HepG2 (cell line): ENCODE measurements at regions not wholly inside any gene's neighbourhood (a gene's known extent, or its start where the extent isn't known, plus 50 kb on each side); places are given as distances from the start of the nearest gene placed in this dataset.

ENCODE experiments used
- BORCS8-MEF2B ChIP-seq: sonication (generic); formaldehyde crosslinking; IDR thresholded peaks from 2 replicates; pipeline ENCODE4 v1.8.0; 2022; ENCODE audit warnings: mild to moderate bottlenecking, missing genetic modification reagents
- ELF1 ChIP-seq: sonication (generic); formaldehyde crosslinking; IDR thresholded peaks from 2 replicates; pipeline ENCODE4 v1.4.0; 2020; ENCODE audit warnings: missing genetic modification reagents
- ESRRA ChIP-seq: sonication (generic); formaldehyde crosslinking; IDR thresholded peaks from 2 replicates; pipeline ENCODE4 v1.5.1; 2020; ENCODE audit warnings: mild to moderate bottlenecking, low read depth, missing genetic modification reagents
- FOSL2 ChIP-seq: sonication (generic); formaldehyde crosslinking; IDR thresholded peaks from 2 replicates; pipeline ENCODE4 v1.4.0; 2020; ENCODE audit warnings: missing genetic modification reagents
- KDM3A ChIP-seq: IDR thresholded peaks from 2 replicates; pipeline ENCODE4 v1.6.1; 2018; ENCODE audit warnings: low read depth, missing compliant biosample characterization
- KDM5A ChIP-seq: fragments of 200-600 bp; sonication (generic); IDR thresholded peaks from 2 replicates; pipeline ENCODE4 v1.7.0; 2018; ENCODE audit warnings: antibody characterized with exemption, mild to moderate bottlenecking, low read length, borderline replicate concordance
- MATR3 ChIP-seq: sonication (generic); formaldehyde crosslinking; IDR thresholded peaks from 2 replicates; pipeline ENCODE4 v1.4.0; 2020; ENCODE audit warnings: missing genetic modification reagents
- NFATC3 ChIP-seq: sonication (generic); formaldehyde crosslinking; IDR thresholded peaks from 2 replicates; pipeline ENCODE4 v1.5.1; 2020; ENCODE audit warnings: mild to moderate bottlenecking, missing genetic modification reagents
- PITX1 ChIP-seq: sonication (generic); formaldehyde crosslinking; IDR thresholded peaks from 2 replicates; pipeline ENCODE4 v1.5.1; 2020; ENCODE audit warnings: mild to moderate bottlenecking, missing genetic modification reagents
- POGZ ChIP-seq: sonication (generic); formaldehyde crosslinking; IDR thresholded peaks from 2 replicates; pipeline ENCODE4 v1.4.0; 2020; ENCODE audit warnings: mild to moderate bottlenecking, missing genetic modification reagents
- SALL1 ChIP-seq: sonication (generic); formaldehyde crosslinking; IDR thresholded peaks from 2 replicates; pipeline ENCODE4 v1.8.0; 2022; ENCODE audit warnings: mild to moderate bottlenecking, missing genetic modification reagents
- SNAI1 ChIP-seq: sonication (generic); formaldehyde crosslinking; IDR thresholded peaks from 2 replicates; pipeline ENCODE4 v1.5.0; 2020; ENCODE audit warnings: mild to moderate bottlenecking, missing genetic modification reagents, borderline replicate concordance
- YY1 ChIP-seq: IDR thresholded peaks from 2 replicates; pipeline ENCODE4 v1.6.1; 2011; ENCODE audit warnings: low read length, low read depth, moderate library complexity, mild to moderate bottlenecking; ENCODE audit not compliant: insufficient read depth, insufficient replicate concordance
- ZFP62 ChIP-seq: sonication (generic); formaldehyde crosslinking; IDR thresholded peaks from 2 replicates; pipeline ENCODE4 v1.4.0; 2020; ENCODE audit warnings: missing genetic modification reagents
- ZNF253 ChIP-seq: sonication (generic); formaldehyde crosslinking; IDR thresholded peaks from 2 replicates; pipeline ENCODE4 v1.8.0; 2022; ENCODE audit warnings: mild to moderate bottlenecking, missing genetic modification reagents, borderline replicate concordance
- ZNF263 ChIP-seq: sonication (generic); formaldehyde crosslinking; IDR thresholded peaks from 2 replicates; pipeline ENCODE4 v1.4.0; 2020; ENCODE audit warnings: missing genetic modification reagents
- ZNF768 ChIP-seq: sonication (generic); formaldehyde crosslinking; IDR thresholded peaks from 2 replicates; pipeline ENCODE4 v1.4.0; 2020; ENCODE audit warnings: missing genetic modification reagents
- ZNF788 ChIP-seq: sonication (generic); formaldehyde crosslinking; IDR thresholded peaks from 2 replicates; pipeline ENCODE4 v1.5.0; 2020; ENCODE audit warnings: mild to moderate bottlenecking, missing genetic modification reagents, borderline replicate concordance
- ZNF816 ChIP-seq: sonication (generic); formaldehyde crosslinking; IDR thresholded peaks from 2 replicates; pipeline ENCODE4 v1.8.0; 2022; ENCODE audit warnings: missing genetic modification reagents, mild to moderate bottlenecking, borderline replicate concordance
- ZNF83 ChIP-seq: sonication (generic); formaldehyde crosslinking; IDR thresholded peaks from 2 replicates; pipeline ENCODE4 v1.4.0; 2020; ENCODE audit warnings: missing genetic modification reagents, mild to moderate bottlenecking, borderline replicate concordance
- ZNF891 ChIP-seq: sonication (generic); formaldehyde crosslinking; IDR thresholded peaks from 2 replicates; pipeline ENCODE4 v1.5.0; 2020; ENCODE audit warnings: mild to moderate bottlenecking, missing genetic modification reagents
- ZSCAN21 ChIP-seq: sonication (generic); formaldehyde crosslinking; IDR thresholded peaks from 2 replicates; pipeline ENCODE4 v1.8.0; 2022; ENCODE audit warnings: mild to moderate bottlenecking, missing genetic modification reagents, moderate library complexity, borderline replicate concordance
- TF ChIP-seq, protein P1 (sequence below): IDR thresholded peaks from 2 replicates; pipeline ENCODE4 v1.6.1; 2016
- TF ChIP-seq, protein P2 (sequence below): sonication (generic); formaldehyde crosslinking; IDR thresholded peaks from 2 replicates; pipeline ENCODE4 v1.9.0; 2022; ENCODE audit warnings: missing genetic modification reagents, mild to moderate bottlenecking, borderline replicate concordance
- TF ChIP-seq, protein P3 (sequence below): sonication (generic); formaldehyde crosslinking; IDR thresholded peaks from 2 replicates; pipeline ENCODE4 v1.5.0; 2020; ENCODE audit warnings: mild to moderate bottlenecking, missing genetic modification reagents, moderate library complexity
- TF ChIP-seq, protein P4 (sequence below): IDR thresholded peaks from 2 replicates; pipeline ENCODE4 v1.6.1; 2012; ENCODE audit warnings: inconsistent platforms

DNA sequence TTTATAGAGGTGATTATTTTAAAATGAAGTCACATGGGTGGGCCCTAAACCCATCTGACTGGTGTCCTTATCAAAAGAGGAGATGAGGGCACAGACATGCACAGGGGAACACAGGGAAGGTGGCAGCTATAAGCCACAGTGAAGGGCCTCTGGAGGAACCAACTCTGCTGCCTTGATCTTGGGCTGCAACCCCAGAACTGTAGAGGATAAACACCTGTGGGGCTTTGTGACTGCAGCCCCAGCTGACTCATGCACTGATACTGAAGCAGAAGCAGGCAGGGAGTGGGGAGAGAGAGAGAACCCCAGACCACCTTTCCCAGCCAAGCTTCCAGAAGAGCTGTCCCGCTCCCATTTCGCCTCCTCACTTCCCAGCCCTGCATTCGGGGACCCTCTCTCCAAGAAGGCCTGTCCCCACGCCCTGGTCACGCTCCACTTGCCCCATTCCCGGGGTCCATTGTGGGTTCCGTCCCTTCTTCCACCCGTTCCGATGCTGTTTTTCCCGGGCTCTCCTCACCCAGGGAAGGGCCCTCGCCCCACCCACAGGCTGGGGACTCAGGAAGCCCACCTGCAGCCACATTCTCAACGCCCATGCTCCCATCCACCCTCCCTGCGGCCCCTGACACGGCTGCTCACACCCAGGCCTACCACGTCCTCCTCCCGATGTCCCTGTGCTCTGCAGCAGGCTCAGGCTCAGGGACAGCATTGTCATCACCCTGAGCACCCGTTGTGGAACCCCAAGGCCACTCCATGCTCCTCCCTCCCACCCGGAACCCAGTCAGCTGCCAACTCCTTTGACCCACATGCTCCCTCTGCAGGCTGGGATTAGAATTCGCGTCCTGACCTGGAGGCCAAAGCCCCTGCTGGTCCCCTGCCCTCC, 90.8 kb upstream of the SHANK2 start (continued):
- 0 out of 2 replicates have a peak, but pooled peaks have one; percentile 33 for TF ChIP-seq KDM3A (CRISPR knock-in tag)
- TF ChIP-seq SNAI1 (CRISPR knock-in tag) = no peak
- peak; percentile 13; the same call in 1 of the 2 replicates for TF ChIP-seq ZNF768 (CRISPR knock-in tag)
- TF ChIP-seq ESRRA (CRISPR knock-in tag) = no peak
- no peak for TF ChIP-seq ZFP62 (CRISPR knock-in tag)
- TF ChIP-seq, protein P1, sequence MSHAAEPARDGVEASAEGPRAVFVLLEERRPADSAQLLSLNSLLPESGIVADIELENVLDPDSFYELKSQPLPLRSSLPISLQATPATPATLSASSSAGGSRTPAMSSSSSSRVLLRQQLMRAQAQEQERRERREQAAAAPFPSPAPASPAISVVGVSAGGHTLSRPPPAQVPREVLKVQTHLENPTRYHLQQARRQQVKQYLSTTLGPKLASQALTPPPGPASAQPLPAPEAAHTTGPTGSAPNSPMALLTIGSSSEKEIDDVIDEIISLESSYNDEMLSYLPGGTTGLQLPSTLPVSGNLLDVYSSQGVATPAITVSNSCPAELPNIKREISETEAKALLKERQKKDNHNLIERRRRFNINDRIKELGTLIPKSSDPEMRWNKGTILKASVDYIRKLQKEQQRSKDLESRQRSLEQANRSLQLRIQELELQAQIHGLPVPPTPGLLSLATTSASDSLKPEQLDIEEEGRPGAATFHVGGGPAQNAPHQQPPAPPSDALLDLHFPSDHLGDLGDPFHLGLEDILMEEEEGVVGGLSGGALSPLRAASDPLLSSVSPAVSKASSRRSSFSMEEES = 0 out of 2 replicates have a peak, but pooled peaks have one; percentile 34
- no peak for TF ChIP-seq ZNF253 (CRISPR knock-in tag)
- TF ChIP-seq, protein P2, sequence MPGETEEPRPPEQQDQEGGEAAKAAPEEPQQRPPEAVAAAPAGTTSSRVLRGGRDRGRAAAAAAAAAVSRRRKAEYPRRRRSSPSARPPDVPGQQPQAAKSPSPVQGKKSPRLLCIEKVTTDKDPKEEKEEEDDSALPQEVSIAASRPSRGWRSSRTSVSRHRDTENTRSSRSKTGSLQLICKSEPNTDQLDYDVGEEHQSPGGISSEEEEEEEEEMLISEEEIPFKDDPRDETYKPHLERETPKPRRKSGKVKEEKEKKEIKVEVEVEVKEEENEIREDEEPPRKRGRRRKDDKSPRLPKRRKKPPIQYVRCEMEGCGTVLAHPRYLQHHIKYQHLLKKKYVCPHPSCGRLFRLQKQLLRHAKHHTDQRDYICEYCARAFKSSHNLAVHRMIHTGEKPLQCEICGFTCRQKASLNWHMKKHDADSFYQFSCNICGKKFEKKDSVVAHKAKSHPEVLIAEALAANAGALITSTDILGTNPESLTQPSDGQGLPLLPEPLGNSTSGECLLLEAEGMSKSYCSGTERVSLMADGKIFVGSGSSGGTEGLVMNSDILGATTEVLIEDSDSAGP (CRISPR knock-in tag) = peak; percentile 47; the same call in 1 of the 2 replicates
- TF ChIP-seq PITX1 = peak; percentile 60; the same call in 1 of the 2 replicates
- no peak for TF ChIP-seq ZNF83 (CRISPR knock-in tag)
- TF ChIP-seq, protein P3, sequence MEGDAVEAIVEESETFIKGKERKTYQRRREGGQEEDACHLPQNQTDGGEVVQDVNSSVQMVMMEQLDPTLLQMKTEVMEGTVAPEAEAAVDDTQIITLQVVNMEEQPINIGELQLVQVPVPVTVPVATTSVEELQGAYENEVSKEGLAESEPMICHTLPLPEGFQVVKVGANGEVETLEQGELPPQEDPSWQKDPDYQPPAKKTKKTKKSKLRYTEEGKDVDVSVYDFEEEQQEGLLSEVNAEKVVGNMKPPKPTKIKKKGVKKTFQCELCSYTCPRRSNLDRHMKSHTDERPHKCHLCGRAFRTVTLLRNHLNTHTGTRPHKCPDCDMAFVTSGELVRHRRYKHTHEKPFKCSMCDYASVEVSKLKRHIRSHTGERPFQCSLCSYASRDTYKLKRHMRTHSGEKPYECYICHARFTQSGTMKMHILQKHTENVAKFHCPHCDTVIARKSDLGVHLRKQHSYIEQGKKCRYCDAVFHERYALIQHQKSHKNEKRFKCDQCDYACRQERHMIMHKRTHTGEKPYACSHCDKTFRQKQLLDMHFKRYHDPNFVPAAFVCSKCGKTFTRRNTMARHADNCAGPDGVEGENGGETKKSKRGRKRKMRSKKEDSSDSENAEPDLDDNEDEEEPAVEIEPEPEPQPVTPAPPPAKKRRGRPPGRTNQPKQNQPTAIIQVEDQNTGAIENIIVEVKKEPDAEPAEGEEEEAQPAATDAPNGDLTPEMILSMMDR (CRISPR knock-in tag) = peak; percentile 95
- peak; percentile 92 for TF ChIP-seq ZNF263 (CRISPR knock-in tag)
- TF ChIP-seq FOSL2 (CRISPR knock-in tag) = peak; percentile 47; the same call in 1 of the 2 replicates
- no peak for TF ChIP-seq MATR3 (CRISPR knock-in tag)
- no peak for TF ChIP-seq ZSCAN21 (CRISPR knock-in tag)
- peak; percentile 19 for TF ChIP-seq YY1
- TF ChIP-seq ZNF816 (CRISPR knock-in tag) = no peak
- TF ChIP-seq BORCS8-MEF2B (CRISPR knock-in tag) = peak; percentile 64; the same call in 1 of the 2 replicates
- TF ChIP-seq ZNF788 (CRISPR knock-in tag) = peak; percentile 63; the same call in 1 of the 2 replicates
- TF ChIP-seq ZNF891 (CRISPR knock-in tag) = peak; percentile 76; the same call in 1 of the 2 replicates
- TF ChIP-seq KDM5A = no peak
- TF ChIP-seq POGZ (CRISPR knock-in tag) = no peak
- TF ChIP-seq SALL1 = peak; percentile 59; the same call in 1 of the 2 replicates
- peak; percentile 65; the same call in 1 of the 2 replicates for TF ChIP-seq ELF1 (CRISPR knock-in tag)
- TF ChIP-seq, protein P4, sequence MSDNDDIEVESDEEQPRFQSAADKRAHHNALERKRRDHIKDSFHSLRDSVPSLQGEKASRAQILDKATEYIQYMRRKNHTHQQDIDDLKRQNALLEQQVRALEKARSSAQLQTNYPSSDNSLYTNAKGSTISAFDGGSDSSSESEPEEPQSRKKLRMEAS = peak; percentile 19; the same call in 1 of the 2 replicates
- no peak for TF ChIP-seq NFATC3 (CRISPR knock-in tag)
